Left ventricle myocardium inferior (tissue), 1 donor: ENCODE measurements at regions not wholly inside any gene's neighbourhood (a gene's known extent, or its start where the extent isn't known, plus 50 kb on each side); places are given as distances from the start of the nearest gene placed in this dataset.
"Not testable (repeated sequence)": the region's sequence is repeated elsewhere in the genome, so short reads cannot be mapped to it uniquely, and the experiment has no call there.

Source experiments
- DNase-seq: peaks from one replicate; pipeline ENCODE4 v3.0.0-alpha.2; 2020
- H3K27ac ChIP-seq: fragments of 200-600 bp; replicated peaks from 2 replicates; pipeline ENCODE4 v1.8.0; 2021
- H3K27me3 ChIP-seq: fragments of 200-600 bp; 2 replicates; pipeline ENCODE4 v1.8.0; 2021; ENCODE audit warnings: low read depth
- H3K36me3 ChIP-seq: fragments of 200-600 bp; 2 replicates; pipeline ENCODE4 v1.8.0; 2021
- H3K4me1 ChIP-seq: fragments of 200-600 bp; 2 replicates; pipeline ENCODE4 v1.8.0; 2021
- H3K4me3 ChIP-seq: fragments of 200-600 bp; 2 replicates; pipeline ENCODE4 v1.8.0; 2021; ENCODE audit warnings: mild to moderate bottlenecking, moderate library complexity
- H3K9me3 ChIP-seq: fragments of 200-600 bp; replicated peaks from 2 replicates; pipeline ENCODE4 v1.8.0; 2021
- intact Hi-C: fragments of 100-400 bp; cut with micrococcal nuclease; formaldehyde crosslinking; loops from one replicate; pipeline ENCODE4 v1.11.0; 2022
- TF ChIP-seq, protein P1 (sequence below): fragments of 200-600 bp; IDR thresholded peaks from 2 replicates; pipeline ENCODE4 v1.8.0; 2021; ENCODE audit warnings: antibody characterized with exemption, mild to moderate bottlenecking, borderline replicate concordance
- donor health status: DM: no; HTN: yes; CAD: no; lungs with severe emphysema.

DNA sequence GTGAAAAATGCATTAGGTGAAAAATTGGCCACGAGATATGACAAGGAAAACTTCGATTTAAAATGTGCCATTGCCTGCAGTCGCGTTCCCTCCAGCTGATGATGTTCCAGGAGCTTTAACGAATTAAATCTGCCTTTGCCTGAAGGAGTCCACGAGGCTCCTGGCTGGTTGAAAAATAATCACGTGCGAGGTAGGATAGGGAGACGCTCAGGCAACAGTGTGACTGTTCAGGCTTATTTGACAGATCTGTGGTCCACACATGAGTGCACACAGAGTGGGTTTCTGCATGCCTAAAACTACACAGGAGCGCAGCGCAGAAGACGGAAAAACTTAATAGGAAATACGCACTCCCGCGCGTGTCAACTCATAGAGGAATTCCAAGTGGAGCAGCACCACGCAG is 204.0 kb upstream of the PITRM1 start:
- intact Hi-C loops: no loop called here
- TF ChIP-seq, protein P1, sequence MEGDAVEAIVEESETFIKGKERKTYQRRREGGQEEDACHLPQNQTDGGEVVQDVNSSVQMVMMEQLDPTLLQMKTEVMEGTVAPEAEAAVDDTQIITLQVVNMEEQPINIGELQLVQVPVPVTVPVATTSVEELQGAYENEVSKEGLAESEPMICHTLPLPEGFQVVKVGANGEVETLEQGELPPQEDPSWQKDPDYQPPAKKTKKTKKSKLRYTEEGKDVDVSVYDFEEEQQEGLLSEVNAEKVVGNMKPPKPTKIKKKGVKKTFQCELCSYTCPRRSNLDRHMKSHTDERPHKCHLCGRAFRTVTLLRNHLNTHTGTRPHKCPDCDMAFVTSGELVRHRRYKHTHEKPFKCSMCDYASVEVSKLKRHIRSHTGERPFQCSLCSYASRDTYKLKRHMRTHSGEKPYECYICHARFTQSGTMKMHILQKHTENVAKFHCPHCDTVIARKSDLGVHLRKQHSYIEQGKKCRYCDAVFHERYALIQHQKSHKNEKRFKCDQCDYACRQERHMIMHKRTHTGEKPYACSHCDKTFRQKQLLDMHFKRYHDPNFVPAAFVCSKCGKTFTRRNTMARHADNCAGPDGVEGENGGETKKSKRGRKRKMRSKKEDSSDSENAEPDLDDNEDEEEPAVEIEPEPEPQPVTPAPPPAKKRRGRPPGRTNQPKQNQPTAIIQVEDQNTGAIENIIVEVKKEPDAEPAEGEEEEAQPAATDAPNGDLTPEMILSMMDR: no peak
- no peaks in the 10 kb centered on the region for H3K4me1 ChIP-seq

DNA sequence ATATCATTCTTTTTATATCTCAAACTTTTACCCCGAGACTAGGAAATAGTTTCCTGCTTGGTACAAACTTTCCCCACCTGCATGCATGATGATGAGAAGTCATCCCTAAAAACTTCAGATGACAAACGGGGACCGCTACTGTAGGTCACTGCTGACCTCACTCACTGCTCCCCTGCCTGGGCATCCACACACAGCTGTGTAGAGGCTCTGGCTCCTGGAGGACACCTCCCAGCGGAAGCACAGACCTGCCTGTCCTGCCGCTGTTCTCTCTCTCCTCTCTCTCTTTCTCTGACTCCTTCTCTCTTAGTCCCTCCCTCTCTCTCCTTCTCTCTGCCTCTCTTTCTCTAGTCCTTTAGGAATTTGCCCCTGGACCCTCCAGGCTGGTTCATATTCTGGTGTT is 202.9 kb upstream of the PITRM1 start:
- intact Hi-C loops: no loop called here
- no peak for DNase-seq
- Histone ChIP-seq H3K36me3 (no peaks in the 10 kb centered on the region), H3K4me1 (no peaks in the 10 kb centered on the region), H3K27ac (no peak overlapping the region), H3K9me3 (peaks cover 11% of the 10 kb centered on the region), H3K27me3 (no peaks in the 10 kb centered on the region), H3K4me3 (no peak overlapping the region)
- TF ChIP-seq, protein P1: no peak

More for the DNA sequence above, 204.0 kb upstream of the PITRM1 start:
- H3K4me3 ChIP-seq: no peak overlapping the region
- no peaks in the 10 kb centered on the region for H3K36me3 ChIP-seq
- H3K27ac ChIP-seq: no peak overlapping the region
- H3K27me3 ChIP-seq: no peaks in the 10 kb centered on the region
- no peak for DNase-seq
- peaks cover 11% of the 10 kb centered on the region for H3K9me3 ChIP-seq

DNA sequence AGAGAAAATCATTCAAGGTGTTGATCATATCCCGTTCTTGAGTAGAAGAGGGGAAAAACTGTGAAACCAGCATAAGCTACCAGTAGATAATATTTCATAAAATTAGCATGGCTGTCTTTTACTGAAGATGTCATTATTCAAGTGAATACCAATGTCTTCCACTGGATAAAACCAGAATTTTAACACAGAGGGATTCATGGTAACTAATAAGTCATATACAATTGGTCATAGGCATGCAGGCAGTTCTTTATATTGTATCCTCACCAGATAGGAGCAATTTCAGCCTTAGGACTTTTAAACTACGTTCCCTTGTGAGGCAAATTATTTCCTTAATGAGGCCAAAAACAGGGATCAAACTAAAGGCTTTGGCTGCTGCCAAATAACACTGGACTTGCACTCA is 202.3 kb upstream of the PITRM1 start:
- Histone ChIP-seq H3K27me3 (no peaks in the 10 kb centered on the region), H3K9me3 (peaks cover 7% of the 10 kb centered on the region)

DNA sequence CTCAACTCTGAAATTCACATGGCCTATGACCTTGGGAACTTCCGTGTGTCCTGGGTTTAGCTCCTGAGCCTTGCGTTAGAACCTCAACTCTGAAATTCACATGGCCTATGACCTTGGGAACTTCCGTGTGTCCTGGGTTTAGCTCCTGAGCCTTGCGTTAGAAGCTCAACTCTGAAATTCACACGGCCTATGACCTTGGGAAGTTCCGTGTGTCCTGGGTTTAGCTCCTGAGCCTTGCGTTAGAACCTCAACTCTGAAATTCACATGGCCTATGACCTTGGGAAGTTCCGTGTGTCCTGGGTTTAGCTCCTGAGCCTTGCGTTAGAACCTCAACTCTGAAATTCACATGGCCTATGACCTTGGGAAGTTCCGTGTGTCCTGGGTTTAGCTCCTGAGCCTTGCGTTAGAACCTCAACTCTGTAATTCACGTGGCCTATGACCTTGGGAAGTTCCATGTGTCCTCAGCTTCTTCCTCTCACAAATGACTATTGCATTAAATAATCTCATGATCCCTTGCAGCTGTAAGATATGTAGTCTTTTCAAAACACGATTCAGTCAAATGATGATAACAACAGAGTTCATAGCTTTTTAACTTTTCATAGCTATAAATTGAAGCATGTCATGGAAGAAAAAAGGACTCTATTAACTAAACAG is 200.9 kb upstream of the PITRM1 start:
- H3K4me3 ChIP-seq, H3K9me3 ChIP-seq, DNase-seq, intact Hi-C loops, H3K4me1 ChIP-seq, H3K27me3 ChIP-seq, H3K27ac ChIP-seq, H3K36me3 ChIP-seq: not testable (repeated sequence)

More for the DNA sequence above, 202.3 kb upstream of the PITRM1 start:
- no peak for DNase-seq
- Histone ChIP-seq H3K27ac (no peak overlapping the region), H3K4me3 (no peak overlapping the region), H3K36me3 (no peaks in the 10 kb centered on the region), H3K4me1 (no peaks in the 10 kb centered on the region)
- intact Hi-C loops: no loop called here
- TF ChIP-seq, protein P1: no peak

DNA sequence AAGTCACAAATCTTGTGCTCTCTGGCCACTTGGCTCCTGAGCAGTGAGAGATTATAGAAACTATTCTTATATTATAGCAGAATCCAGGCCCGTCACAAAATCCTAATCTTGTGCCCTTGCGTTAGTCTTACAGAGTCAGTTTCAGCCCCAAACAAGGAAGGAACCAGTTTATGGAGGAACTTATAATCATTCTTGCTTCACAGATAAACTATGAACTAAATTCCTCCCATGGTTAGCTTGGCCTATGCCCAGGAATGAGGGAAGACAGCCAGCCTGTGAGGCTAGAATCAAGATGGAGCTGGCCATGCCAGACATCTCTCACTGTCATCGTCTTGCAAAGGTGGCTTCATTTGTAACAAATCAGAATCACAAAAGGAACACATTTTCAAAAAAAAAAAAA is 199.7 kb upstream of the PITRM1 start:
- Histone ChIP-seq H3K36me3 (no peaks in the 10 kb centered on the region), H3K4me1 (no peaks in the 10 kb centered on the region), H3K9me3 (no peaks in the 10 kb centered on the region), H3K27me3 (no peaks in the 10 kb centered on the region), H3K4me3 (no peak overlapping the region), H3K27ac (no peak overlapping the region)
- TF ChIP-seq, protein P1: no peak
- intact Hi-C loops: no loop called here
- no peak for DNase-seq

DNA sequence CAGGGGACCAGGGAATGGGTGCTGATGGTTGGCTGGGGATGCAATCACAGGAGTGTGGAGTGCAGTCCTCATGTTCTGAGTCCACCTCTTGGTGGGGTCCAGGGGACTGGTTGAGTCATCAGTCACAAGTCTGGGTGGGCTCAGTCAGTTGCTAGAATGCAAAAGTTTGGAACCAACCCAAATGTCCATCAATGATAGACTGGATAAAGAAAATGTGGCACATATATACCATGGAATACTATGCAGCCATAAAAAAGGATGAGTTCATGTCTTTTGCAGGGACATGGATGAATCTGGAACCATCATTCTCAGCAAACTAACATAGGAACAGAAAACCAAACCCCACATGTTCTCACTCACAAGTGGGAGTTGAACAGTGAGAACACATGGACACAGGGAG is 199.0 kb upstream of the PITRM1 start:
- H3K27ac ChIP-seq: not testable (repeated sequence)

More for the DNA sequence above, 199.0 kb upstream of the PITRM1 start:
- H3K27me3 ChIP-seq, intact Hi-C loops, H3K4me3 ChIP-seq, DNase-seq, H3K4me1 ChIP-seq, H3K36me3 ChIP-seq, H3K9me3 ChIP-seq: not testable (repeated sequence)
